Retina (tissue), 1 donor: ENCODE measurements at regions not wholly inside any gene's neighbourhood (a gene's known extent, or its start where the extent isn't known, plus 50 kb on each side); places are given as distances from the start of the nearest gene placed in this dataset.

ENCODE experiments used
- DNase-seq: peaks from one replicate; pipeline ENCODE4 v3.0.0-alpha.2; 2016

- DNase-seq, result no peak
These were observed 132.8 kb upstream of the CRY1 start for GRCh38 chr12:107226126-107226525.

GRCh38 chr12:107228076-107228475 is 134.7 kb upstream of the CRY1 start:
- DNase-seq, result no peak

- DNase-seq, result no peak
These were observed 136.5 kb upstream of the CRY1 start for GRCh38 chr12:107229827-107230226.

- no peak for DNase-seq
These were observed 138.0 kb upstream of the CRY1 start for GRCh38 chr12:107231303-107231702.

- DNase-seq, result no peak
These were observed 140.2 kb upstream of the CRY1 start for GRCh38 chr12:107233551-107233950.

GRCh38 chr12:107235600-107235999 is 142.3 kb upstream of the CRY1 start:
- DNase-seq, result no peak

GRCh38 chr12:107236824-107237511 is 143.6 kb upstream of the CRY1 start:
- DNase-seq, result no peak

- no peak for DNase-seq
These were observed 144.9 kb upstream of the CRY1 start for GRCh38 chr12:107238296-107238695.

- DNase-seq, result no peak
These were observed 148.1 kb upstream of the CRY1 start for GRCh38 chr12:107241411-107241810.

- DNase-seq, result no peak
These were observed 148.8 kb upstream of the CRY1 start for GRCh38 chr12:107242189-107242588.

- DNase-seq, result no peak
These were observed 150.0 kb upstream of the CRY1 start for GRCh38 chr12:107243341-107243740.

GRCh38 chr12:107244584-107244983 is 151.2 kb upstream of the CRY1 start:
- no peak for DNase-seq

GRCh38 chr12:107247650-107248049 is 154.3 kb upstream of the CRY1 start:
- no peak for DNase-seq

- DNase-seq, result no peak
These were observed 154.8 kb upstream of the CRY1 start for GRCh38 chr12:107248187-107248586.

- DNase-seq, result no peak
These were observed 157.9 kb upstream of the CRY1 start for GRCh38 chr12:107251288-107251687.

- DNase-seq, result no peak
These were observed 160.0 kb upstream of the CRY1 start for GRCh38 chr12:107253361-107253760.

- DNase-seq, result no peak
These were observed 161.0 kb upstream of the CRY1 start for GRCh38 chr12:107254258-107254856.

- DNase-seq, result no peak
These were observed 165.4 kb upstream of the CRY1 start for GRCh38 chr12:107258780-107259179.

- DNase-seq, result no peak
These were observed 170.6 kb upstream of the CRY1 start for GRCh38 chr12:107263980-107264379.

GRCh38 chr12:107264667-107265066 is 171.3 kb upstream of the CRY1 start:
- no peak for DNase-seq

- DNase-seq, result no peak
These were observed 174.3 kb upstream of the CRY1 start for GRCh38 chr12:107267604-107268003.

- no peak for DNase-seq
These were observed 178.2 kb upstream of the CRY1 start for GRCh38 chr12:107271523-107271922.

- DNase-seq, result no peak
These were observed 182.2 kb upstream of the CRY1 start for GRCh38 chr12:107275530-107275929.

- DNase-seq, result no peak
These were observed 184.5 kb upstream of the CRY1 start for GRCh38 chr12:107277855-107278254.

- no peak for DNase-seq
These were observed 189.3 kb upstream of the CRY1 start for GRCh38 chr12:107282628-107283027.
